Smooth muscle cell (in vitro differentiated cells): ENCODE measurements at regions not wholly inside any gene's neighbourhood (a gene's known extent, or its start where the extent isn't known, plus 50 kb on each side); places are given as distances from the start of the nearest gene placed in this dataset.

Experiments used
- DNase-seq: peaks from one replicate; lab custom pipeline; 2025; ENCODE audit not compliant: unreplicated experiment; lab: John Stamatoyannopoulos, UW
- H2AFZ ChIP-seq: fragments of 200-600 bp; sonication (generic); 2 replicates; pipeline ENCODE4 v1.6.0; 2016; ENCODE audit warnings: antibody characterized with exemption, low read depth, mild to moderate bottlenecking
- H3F3A ChIP-seq: fragments of 200-600 bp; sonication (generic); 2 replicates; pipeline ENCODE4 v1.6.0; 2017; ENCODE audit warnings: antibody characterized with exemption, low read depth
- H3K27ac ChIP-seq: fragments of 200-600 bp; sonication (generic); 2 replicates; pipeline ENCODE4 v1.5.1; 2016; ENCODE audit warnings: low read depth, mild to moderate bottlenecking
- H3K27me3 ChIP-seq: fragments of 200-600 bp; sonication (generic); 2 replicates; pipeline ENCODE4 v1.6.1; 2016; ENCODE audit warnings: low read depth, mild to moderate bottlenecking
- H3K36me3 ChIP-seq: fragments of 200-600 bp; sonication (generic); 2 replicates; pipeline ENCODE4 v1.5.1; 2016; ENCODE audit warnings: low read depth
- H3K4me1 ChIP-seq: fragments of 200-600 bp; sonication (generic); 2 replicates; pipeline ENCODE4 v1.5.1; 2016; ENCODE audit warnings: low read depth
- H3K4me2 ChIP-seq: fragments of 200-600 bp; sonication (generic); 2 replicates; pipeline ENCODE4 v1.6.0; 2016; ENCODE audit warnings: mild to moderate bottlenecking
- H3K4me3 ChIP-seq: fragments of 200-600 bp; sonication (generic); 2 replicates; pipeline ENCODE4 v1.5.1; 2016; ENCODE audit warnings: mild to moderate bottlenecking
- H3K79me2 ChIP-seq: fragments of 200-600 bp; sonication (generic); 2 replicates; pipeline ENCODE4 v1.6.0; 2016; ENCODE audit warnings: low read depth, mild to moderate bottlenecking
- H3K9ac ChIP-seq: fragments of 200-600 bp; sonication (generic); 2 replicates; pipeline ENCODE4 v1.6.0; 2016; ENCODE audit warnings: low read depth
- H3K9me3 ChIP-seq: fragments of 200-600 bp; sonication (generic); replicated peaks from 2 replicates; pipeline ENCODE4 v1.5.1; 2016; ENCODE audit warnings: low read depth
- H4K20me1 ChIP-seq: fragments of 200-600 bp; sonication (generic); 2 replicates; pipeline ENCODE4 v1.6.0; 2016; ENCODE audit warnings: low read depth
- WGBS: methylation state at CpG from one replicate; pipeline ENCODE4 v1.1.7; 2016; ENCODE audit warnings: low lambda C conversion rate; 5-methylcytosine and 5-hydroxymethylcytosine counted together
- TF ChIP-seq, protein P1 (sequence below): fragments of 200-600 bp; sonication (generic); IDR thresholded peaks from 2 replicates; pipeline ENCODE4 v1.5.1; 2017; ENCODE audit warnings: borderline replicate concordance, mild to moderate bottlenecking, antibody characterized with exemption; ENCODE audit not compliant: insufficient read depth, poor library complexity, severe bottlenecking

DNA sequence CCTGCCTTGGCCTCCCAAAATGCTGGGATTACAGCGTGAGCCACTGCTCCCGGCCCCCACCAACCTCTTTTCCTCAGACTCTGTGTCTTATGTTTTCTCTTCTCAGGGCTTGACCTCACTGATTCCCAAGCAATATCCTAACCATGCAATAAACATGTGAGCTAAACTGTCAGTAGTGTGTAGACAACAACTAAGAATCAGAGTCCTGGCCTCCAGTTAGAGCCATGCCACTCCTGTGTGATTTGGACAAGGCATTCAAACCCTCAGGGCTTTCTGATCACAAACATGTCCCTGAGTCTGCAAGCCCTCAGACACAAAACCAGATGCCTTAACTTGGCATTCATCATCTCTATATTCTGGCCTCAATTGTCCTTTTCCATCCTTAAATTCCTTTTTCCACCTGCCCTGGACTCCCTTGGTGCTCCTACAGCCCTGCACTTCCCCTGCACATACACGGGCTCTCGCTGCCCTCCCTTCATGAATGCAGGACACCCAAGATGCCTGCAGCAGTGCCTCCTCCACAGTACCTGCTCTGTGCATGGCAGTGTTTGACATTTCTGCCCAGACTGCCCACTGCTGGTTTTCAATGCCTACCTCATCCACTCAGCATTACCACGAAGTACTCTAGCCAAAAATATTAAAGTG is 142.8 kb downstream of the CYP26A1 start:
- DNase-seq, result no peak
- H3K9ac ChIP-seq, result no peak overlapping the region
- TF ChIP-seq, protein P1, sequence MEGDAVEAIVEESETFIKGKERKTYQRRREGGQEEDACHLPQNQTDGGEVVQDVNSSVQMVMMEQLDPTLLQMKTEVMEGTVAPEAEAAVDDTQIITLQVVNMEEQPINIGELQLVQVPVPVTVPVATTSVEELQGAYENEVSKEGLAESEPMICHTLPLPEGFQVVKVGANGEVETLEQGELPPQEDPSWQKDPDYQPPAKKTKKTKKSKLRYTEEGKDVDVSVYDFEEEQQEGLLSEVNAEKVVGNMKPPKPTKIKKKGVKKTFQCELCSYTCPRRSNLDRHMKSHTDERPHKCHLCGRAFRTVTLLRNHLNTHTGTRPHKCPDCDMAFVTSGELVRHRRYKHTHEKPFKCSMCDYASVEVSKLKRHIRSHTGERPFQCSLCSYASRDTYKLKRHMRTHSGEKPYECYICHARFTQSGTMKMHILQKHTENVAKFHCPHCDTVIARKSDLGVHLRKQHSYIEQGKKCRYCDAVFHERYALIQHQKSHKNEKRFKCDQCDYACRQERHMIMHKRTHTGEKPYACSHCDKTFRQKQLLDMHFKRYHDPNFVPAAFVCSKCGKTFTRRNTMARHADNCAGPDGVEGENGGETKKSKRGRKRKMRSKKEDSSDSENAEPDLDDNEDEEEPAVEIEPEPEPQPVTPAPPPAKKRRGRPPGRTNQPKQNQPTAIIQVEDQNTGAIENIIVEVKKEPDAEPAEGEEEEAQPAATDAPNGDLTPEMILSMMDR, result no peak
- 92% methylated on average over 5 of the region's 5 CpGs for WGBS
- no peak overlapping the region for H2AFZ ChIP-seq
- H4K20me1 ChIP-seq, result no peaks in the 10 kb centered on the region
- H3K4me3 ChIP-seq, result no peak overlapping the region
- no peaks in the 10 kb centered on the region for H3K4me1 ChIP-seq
- no peak overlapping the region for H3K27ac ChIP-seq
- H3K27me3 ChIP-seq, result no peaks in the 10 kb centered on the region
- H3K36me3 ChIP-seq, result no peaks in the 10 kb centered on the region
- no peaks in the 10 kb centered on the region for H3K9me3 ChIP-seq
- no peaks in the 10 kb centered on the region for H3F3A ChIP-seq
- H3K4me2 ChIP-seq, result no peak overlapping the region
- no peaks in the 10 kb centered on the region for H3K79me2 ChIP-seq

DNA sequence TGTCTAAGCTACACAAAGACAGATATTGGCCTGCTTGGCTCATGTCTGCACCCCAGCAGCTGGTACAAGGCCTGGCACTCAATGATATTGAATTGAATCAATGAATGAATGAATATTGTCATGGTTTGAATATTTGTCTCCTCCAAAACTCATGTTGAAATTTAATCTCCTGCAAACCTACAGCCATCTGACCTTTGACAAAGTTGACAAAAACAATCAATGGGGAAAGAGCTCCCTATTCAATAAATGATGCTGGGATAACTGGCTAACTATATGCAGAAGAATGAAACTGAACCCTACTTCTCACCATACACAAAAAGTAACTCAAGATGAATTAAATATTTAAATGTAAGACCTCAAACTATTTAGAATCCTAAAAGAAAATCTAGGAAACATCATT is 144.7 kb downstream of the CYP26A1 start:
- H3K27ac ChIP-seq, result no peak overlapping the region
- H3K9ac ChIP-seq, result no peak overlapping the region
- no peaks in the 10 kb centered on the region for H4K20me1 ChIP-seq
- no peak overlapping the region for H3K4me2 ChIP-seq
- no peaks in the 10 kb centered on the region for H3F3A ChIP-seq
- no peak overlapping the region for H2AFZ ChIP-seq
- no peaks in the 10 kb centered on the region for H3K9me3 ChIP-seq
- no peaks in the 10 kb centered on the region for H3K36me3 ChIP-seq
- H3K79me2 ChIP-seq, result no peaks in the 10 kb centered on the region
- TF ChIP-seq, protein P1, result no peak
- DNase-seq, result no peak
- H3K4me3 ChIP-seq, result no peak overlapping the region
- no peaks in the 10 kb centered on the region for H3K27me3 ChIP-seq
- no peaks in the 10 kb centered on the region for H3K4me1 ChIP-seq

DNA sequence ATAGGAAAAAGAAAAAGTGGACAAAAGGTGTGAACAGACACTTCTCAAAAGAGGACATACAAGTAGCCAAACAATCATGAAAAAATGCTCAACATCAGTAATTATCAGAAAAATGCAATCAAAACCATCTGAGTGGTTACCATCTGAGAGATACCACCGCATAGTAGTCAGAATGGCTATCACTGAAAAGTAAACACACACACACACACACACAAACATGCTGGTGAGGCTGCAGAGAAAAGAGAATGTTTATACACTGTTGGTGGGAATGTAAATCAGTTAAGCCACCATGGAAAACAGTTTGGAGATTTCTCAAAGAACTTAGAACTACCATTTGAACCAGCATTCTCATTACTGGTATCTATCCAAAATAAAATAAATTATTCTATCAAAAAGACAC is 145.7 kb downstream of the CYP26A1 start:
- Histone ChIP-seq H4K20me1 (no peaks in the 10 kb centered on the region), H3K9ac (no peak overlapping the region), H3K27me3 (no peaks in the 10 kb centered on the region), H3F3A (no peaks in the 10 kb centered on the region), H3K79me2 (no peaks in the 10 kb centered on the region), H3K36me3 (no peaks in the 10 kb centered on the region), H3K4me2 (no peak overlapping the region), H3K4me1 (no peaks in the 10 kb centered on the region), H2AFZ (no peak overlapping the region), H3K27ac (no peak overlapping the region), H3K9me3 (no peaks in the 10 kb centered on the region), H3K4me3 (no peak overlapping the region)
- 39% methylated on average over 1 of the region's 1 CpG for WGBS
- no peak for DNase-seq
- TF ChIP-seq, protein P1, result no peak
